ENCODE measurements at regions not wholly inside any gene's neighbourhood (a gene's known extent, or its start where the extent isn't known, plus 50 kb on each side); places are given as distances from the start of the nearest gene placed in this dataset.

DNA sequence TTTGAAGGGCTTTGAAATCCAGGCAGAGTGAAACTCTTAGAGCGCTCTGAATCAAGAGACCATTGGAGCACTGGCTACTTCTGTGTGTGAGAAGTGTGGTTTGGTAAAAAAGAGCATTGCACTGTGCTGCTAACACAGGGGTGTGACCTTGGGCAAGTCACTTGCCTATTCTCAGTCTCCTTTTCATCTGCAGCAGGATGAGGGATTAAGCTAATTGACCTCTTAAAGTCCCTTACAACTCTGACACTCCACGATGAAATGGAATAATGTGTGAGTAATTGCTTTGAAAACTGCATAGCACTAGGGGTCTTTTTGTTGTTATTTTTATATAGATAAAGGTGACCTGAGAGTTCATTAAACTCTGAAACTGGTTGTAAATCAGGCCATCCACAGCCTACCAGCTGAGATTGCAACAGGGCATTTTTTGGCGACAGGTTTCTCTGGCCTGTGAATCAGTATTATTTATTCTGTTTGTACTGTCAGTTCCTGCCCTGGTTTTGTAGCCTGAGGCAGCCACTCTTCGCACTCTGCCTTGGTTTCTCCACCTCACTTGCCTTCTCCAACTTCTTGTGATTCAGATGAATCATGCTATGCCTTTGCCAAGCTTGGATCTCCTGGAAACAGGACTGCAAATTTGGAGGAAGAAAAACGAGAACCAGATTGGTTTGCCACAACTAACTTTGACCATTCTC is 159.9 kb upstream of the PARP11 start:
- H3K4me1 ChIP-seq (ENCODE audit: control insufficient read depth, insufficient read depth, low read length), result peaks cover 5% of the 10 kb centered on the region; the same call in 1 of the 2 replicates
- TF ChIP-seq FEZF1 (tag by site-specific recombination; IDR thresholded peaks at IDR 0.05), result peak; percentile 91
- peak; percentile 81; the same call in 1 of the 2 replicates for TF ChIP-seq TCF7L2 (IDR thresholded peaks at IDR 0.05; ENCODE audit: borderline replicate concordance, low read depth, low read length)
- no peak for TF ChIP-seq ZNF140 (tag by site-specific recombination; IDR thresholded peaks at IDR 0.05)
- no peaks in the 10 kb centered on the region for H3K9me3 ChIP-seq (ENCODE audit: control insufficient read depth, insufficient read depth, low read depth, low read length)
- ChIA-PET CTCF (interaction anchor here (0.6 to 2.8 kb wide), 9 partner anchors 21 to 275 kb away, joined by 3 to 13 read pairs (median 4); no protein-coding TSS in a partner anchor), POLR2A (no interaction called here)
- no peak overlapping the region for H3K27ac ChIP-seq (ENCODE audit: extremely low read depth, low read depth, low read length)
- H3K36me3 ChIP-seq (ENCODE audit: control insufficient read depth in 2 of 2, insufficient read depth in 1 of 2, low read length in 2 of 2), result no peaks in the 10 kb centered on the region
- H3K4me3 ChIP-seq (ENCODE audit: low read depth, low read length), result no peak overlapping the region

DNA sequence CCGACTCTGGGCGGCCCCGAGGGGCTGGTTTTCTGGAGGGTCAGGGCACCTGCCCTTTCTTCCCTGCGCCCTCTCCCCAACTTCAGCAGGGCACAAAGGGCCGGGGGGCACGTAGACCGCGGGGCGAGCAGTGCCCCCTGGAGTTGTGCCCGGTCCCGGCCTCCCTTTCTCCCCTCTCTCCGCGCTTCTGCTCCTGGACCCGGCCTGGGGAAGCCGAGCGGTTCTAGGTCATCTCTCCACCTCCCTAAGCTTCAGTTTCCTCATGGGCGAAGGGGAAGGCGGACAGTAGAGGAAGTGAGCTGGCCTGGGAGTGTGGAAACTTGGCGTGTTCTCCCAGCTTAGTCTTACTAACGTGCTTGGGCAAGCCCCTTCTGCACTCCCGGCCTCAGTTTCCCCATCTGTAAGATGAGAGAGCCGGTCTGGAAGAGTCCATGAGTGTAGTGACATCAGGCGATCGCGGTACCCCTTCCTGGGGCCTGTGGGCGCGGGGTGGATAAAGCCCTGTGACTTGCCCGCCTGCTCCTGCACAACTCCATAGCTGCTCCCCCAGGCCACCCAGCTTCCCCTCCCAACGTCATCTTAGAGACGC is 158.6 kb upstream of the PARP11 start:
- no peaks in the 10 kb centered on the region for H3K9me3 ChIP-seq (ENCODE audit: control insufficient read depth, insufficient read depth, low read depth, low read length)
- TF ChIP-seq, protein P1, sequence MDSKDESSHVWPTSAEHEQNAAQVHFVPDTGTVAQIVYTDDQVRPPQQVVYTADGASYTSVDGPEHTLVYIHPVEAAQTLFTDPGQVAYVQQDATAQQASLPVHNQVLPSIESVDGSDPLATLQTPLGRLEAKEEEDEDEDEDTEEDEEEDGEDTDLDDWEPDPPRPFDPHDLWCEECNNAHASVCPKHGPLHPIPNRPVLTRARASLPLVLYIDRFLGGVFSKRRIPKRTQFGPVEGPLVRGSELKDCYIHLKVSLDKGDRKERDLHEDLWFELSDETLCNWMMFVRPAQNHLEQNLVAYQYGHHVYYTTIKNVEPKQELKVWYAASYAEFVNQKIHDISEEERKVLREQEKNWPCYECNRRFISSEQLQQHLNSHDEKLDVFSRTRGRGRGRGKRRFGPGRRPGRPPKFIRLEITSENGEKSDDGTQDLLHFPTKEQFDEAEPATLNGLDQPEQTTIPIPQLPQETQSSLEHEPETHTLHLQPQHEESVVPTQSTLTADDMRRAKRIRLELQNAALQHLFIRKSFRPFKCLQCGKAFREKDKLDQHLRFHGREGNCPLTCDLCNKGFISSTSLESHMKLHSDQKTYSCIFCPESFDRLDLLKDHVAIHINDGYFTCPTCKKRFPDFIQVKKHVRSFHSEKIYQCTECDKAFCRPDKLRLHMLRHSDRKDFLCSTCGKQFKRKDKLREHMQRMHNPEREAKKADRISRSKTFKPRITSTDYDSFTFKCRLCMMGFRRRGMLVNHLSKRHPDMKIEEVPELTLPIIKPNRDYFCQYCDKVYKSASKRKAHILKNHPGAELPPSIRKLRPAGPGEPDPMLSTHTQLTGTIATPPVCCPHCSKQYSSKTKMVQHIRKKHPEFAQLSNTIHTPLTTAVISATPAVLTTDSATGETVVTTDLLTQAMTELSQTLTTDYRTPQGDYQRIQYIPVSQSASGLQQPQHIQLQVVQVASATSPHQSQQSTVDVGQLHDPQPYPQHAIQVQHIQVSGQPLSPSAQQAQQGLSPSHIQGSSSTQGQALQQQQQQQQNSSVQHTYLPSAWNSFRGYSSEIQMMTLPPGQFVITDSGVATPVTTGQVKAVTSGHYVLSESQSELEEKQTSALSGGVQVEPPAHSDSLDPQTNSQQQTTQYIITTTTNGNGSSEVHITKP (tag by site-specific recombination; IDR thresholded peaks at IDR 0.05), result no peak
- 0 out of 2 replicates have a peak, but pooled peaks have one; percentile 25 for TF ChIP-seq ZNF777 (tag by site-specific recombination; IDR thresholded peaks at IDR 0.05; ENCODE audit: borderline replicate concordance)
- ChIA-PET CTCF (interaction anchor here (0.7 to 2.8 kb wide), 9 partner anchors 20 to 245 kb away, joined by 3 to 13 read pairs (median 5); no protein-coding TSS in a partner anchor), POLR2A (interaction anchor here (1.0 to 1.6 kb wide), 4 partner anchors 19 to 245 kb away, joined by 3 to 7 read pairs (median 4); partner anchors contain the start of gene PARP11)
- H3K27ac ChIP-seq (ENCODE audit: extremely low read depth, low read depth, low read length), result peak overlapping the region; percentile 60; the same call in 1 of the 2 replicates
- no peaks in the 10 kb centered on the region for H3K36me3 ChIP-seq (ENCODE audit: control insufficient read depth in 2 of 2, insufficient read depth in 1 of 2, low read length in 2 of 2)
- peak overlapping the region; percentile 19 for H3K4me3 ChIP-seq (ENCODE audit: low read depth, low read length)
- peaks cover 5% of the 10 kb centered on the region; the same call in 1 of the 2 replicates for H3K4me1 ChIP-seq (ENCODE audit: control insufficient read depth, insufficient read depth, low read length)

DNA sequence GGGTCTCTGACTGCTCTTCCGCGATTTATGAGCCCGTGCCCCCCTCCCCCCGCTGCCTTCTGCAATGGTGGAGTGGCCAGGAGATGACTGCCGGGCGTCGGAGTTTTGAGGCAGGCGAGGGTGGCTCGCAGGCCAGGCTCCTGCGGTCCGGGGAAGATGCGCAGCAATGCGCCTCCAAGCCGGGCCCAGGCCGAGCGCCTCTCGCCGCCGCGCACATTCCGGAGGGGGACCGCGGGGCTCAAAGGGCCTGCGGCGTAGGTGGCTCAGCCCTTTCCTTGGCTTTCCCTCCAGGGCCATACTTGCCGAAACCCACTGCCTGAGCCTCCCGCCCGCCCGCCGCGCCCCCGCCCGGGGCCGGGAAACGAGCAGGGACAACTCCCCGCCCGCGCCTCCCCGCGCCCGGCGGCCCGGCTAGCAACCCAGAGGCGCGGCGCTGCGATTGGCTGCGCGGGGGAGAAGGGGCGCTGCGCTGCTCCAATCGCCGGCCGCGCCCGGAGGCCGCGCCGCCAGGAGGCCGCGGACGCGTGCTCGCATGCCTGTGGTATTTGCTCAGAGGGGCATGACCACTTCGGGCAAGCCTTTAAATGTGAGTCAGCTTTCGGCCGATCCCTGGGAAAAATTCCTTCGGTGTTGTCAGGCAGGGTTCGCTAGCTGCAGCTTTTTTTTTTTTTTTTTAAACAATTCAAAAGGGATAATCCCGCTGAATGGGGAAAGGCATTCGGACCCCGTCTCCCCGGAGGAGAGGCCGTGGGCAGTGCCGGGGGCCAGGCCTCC is 157.9 kb upstream of the PARP11 start:
- Histone ChIP-seq H3K36me3 (ENCODE audit: control insufficient read depth in 2 of 2, insufficient read depth in 1 of 2, low read length in 2 of 2) (no peaks in the 10 kb centered on the region), H3K4me3 (ENCODE audit: low read depth, low read length) (peak overlapping the region; percentile 27), H3K9me3 (ENCODE audit: control insufficient read depth, insufficient read depth, low read depth, low read length) (no peaks in the 10 kb centered on the region), H3K4me1 (ENCODE audit: control insufficient read depth, insufficient read depth, low read length) (peaks cover 5% of the 10 kb centered on the region; the same call in 1 of the 2 replicates), H3K27ac (ENCODE audit: extremely low read depth, low read depth, low read length) (peak overlapping the region; percentile 66; the same call in 1 of the 2 replicates)
- CTCF ChIA-PET, result interaction anchor here (1.1 to 2.8 kb wide), 8 partner anchors 19 to 246 kb away, joined by 4 to 13 read pairs (median 6); no protein-coding TSS in a partner anchor
- POLR2A ChIA-PET, result interaction anchor here (1.0 to 1.6 kb wide), 4 partner anchors 19 to 246 kb away, joined by 3 to 7 read pairs (median 4); partner anchors contain the start of gene PARP11
- TF ChIP-seq PRDM1 (tag by site-specific recombination; IDR thresholded peaks at IDR 0.05) (0 out of 2 replicates have a peak, but pooled peaks have one; percentile 41), HOXC10 (CRISPR knock-in tag; IDR thresholded peaks at IDR 0.05) (no peak), GLIS1 (tag by site-specific recombination; IDR thresholded peaks at IDR 0.05) (peak; percentile 68), ZNF48 (tag by site-specific recombination; IDR thresholded peaks at IDR 0.05) (no peak), ZNF223 (tag by site-specific recombination; IDR thresholded peaks at IDR 0.05) (no peak), GLI2 (tag by site-specific recombination; IDR thresholded peaks at IDR 0.05; ENCODE audit: borderline replicate concordance, low read depth) (peak; percentile 26; the same call in 1 of the 2 replicates), ZEB2 (tag by site-specific recombination; IDR thresholded peaks at IDR 0.05) (no peak; the same call in 1 of the 2 replicates), YY1 (tag by site-specific recombination; IDR thresholded peaks at IDR 0.05) (0 out of 2 replicates have a peak, but pooled peaks have one; percentile 38), ZNF202 (tag by site-specific recombination; IDR thresholded peaks at IDR 0.05; ENCODE audit: borderline replicate concordance) (no peak), ZXDB (tag by site-specific recombination; IDR thresholded peaks at IDR 0.05) (0 out of 2 replicates have a peak, but pooled peaks have one; percentile 53), ZNF302 (tag by site-specific recombination; IDR thresholded peaks at IDR 0.05; ENCODE audit: low read depth) (no peak), ZNF776 (tag by site-specific recombination; IDR thresholded peaks at IDR 0.05; ENCODE audit: borderline replicate concordance) (no peak)
- TF ChIP-seq, protein P2, sequence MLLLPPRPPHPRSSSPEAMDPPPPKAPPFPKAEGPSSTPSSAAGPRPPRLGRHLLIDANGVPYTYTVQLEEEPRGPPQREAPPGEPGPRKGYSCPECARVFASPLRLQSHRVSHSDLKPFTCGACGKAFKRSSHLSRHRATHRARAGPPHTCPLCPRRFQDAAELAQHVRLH (tag by site-specific recombination; IDR thresholded peaks at IDR 0.05), result no peak
- TF ChIP-seq, protein P3, sequence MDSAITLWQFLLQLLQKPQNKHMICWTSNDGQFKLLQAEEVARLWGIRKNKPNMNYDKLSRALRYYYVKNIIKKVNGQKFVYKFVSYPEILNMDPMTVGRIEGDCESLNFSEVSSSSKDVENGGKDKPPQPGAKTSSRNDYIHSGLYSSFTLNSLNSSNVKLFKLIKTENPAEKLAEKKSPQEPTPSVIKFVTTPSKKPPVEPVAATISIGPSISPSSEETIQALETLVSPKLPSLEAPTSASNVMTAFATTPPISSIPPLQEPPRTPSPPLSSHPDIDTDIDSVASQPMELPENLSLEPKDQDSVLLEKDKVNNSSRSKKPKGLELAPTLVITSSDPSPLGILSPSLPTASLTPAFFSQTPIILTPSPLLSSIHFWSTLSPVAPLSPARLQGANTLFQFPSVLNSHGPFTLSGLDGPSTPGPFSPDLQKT (IDR thresholded peaks at IDR 0.05; ENCODE audit: borderline replicate concordance, low read depth, low read length), result no peak
- TF ChIP-seq, protein P4, sequence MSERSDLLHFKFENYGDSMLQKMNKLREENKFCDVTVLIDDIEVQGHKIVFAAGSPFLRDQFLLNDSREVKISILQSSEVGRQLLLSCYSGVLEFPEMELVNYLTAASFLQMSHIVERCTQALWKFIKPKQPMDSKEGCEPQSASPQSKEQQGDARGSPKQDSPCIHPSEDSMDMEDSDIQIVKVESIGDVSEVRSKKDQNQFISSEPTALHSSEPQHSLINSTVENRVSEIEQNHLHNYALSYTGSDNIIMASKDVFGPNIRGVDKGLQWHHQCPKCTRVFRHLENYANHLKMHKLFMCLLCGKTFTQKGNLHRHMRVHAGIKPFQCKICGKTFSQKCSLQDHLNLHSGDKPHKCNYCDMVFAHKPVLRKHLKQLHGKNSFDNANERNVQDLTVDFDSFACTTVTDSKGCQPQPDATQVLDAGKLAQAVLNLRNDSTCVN (tag by site-specific recombination; optimal IDR thresholded peaks at IDR 0.05), result peak; percentile 70
